NCI-H460 (cell line): ENCODE measurements at regions not wholly inside any gene's neighbourhood (a gene's known extent, or its start where the extent isn't known, plus 50 kb on each side); places are given as distances from the start of the nearest gene placed in this dataset.

Source experiments
- DNase-seq: peaks from one replicate; pipeline ENCODE4 v3.0.0-alpha.2; 2016; ENCODE audit warnings: low read depth; ENCODE audit errors: extremely low read depth

DNA sequence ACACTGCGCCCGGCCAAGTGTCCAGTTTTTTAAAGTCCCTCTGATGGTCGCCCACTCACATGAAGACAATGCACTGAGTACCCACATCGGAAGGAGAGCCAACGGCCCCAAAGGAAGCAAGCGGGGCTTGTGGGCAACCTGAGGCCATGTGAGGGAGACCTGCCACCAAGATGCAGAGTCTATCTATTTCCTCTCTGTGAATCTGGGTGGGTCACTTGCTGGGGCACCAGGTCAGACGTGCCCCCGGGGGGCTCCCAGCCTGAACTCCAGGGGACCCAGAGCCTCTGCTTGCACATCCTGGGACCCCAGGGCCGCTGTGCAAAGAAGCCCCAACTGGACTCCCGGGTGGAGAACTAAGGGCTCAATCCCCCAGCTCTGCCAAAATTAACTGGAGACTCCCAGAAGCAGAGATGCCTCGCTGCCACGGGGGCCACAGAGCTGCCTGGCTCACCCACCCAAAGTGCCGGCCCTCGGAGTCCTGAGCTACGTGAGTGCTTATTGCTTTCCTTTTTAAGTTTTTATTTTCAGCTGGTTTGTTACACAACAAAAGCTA, 106.4 kb downstream of the BRD1 start:
- DNase-seq = no peak

DNA sequence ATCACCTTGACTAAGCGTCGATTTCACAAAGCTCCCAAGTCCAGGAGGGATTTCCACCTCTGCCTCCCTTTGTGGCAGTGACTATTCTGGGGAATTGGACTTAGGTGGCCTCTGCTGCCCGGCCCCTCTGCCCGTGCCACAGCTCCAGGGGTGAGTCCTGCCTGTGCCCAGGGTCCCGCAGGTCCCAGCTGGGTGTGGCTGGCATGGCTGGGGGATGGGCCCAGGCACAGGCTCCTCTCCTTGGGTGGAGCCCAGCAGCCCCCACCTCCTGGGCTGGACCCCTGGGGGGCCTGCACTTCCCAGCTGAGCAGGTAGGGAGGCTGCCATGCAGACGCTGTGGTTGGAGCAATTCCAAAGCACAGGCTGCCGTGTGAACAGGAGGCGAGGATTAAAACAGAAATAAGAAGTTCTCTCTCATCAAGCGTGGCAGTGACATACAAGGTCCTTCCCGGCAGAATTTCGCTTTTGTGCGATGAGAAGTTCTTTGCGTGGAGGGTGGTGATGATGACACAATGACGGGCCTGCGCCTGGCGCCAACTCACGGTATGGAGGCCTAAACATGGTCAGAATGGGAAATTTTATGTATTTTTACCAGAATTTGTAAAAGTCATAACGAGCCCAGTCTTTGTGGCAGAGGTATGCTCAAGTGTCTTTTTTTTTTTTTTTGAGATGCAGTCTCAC, 107.3 kb downstream of the BRD1 start:
- no peak for DNase-seq

GRCh38 chr22:49719046-49719445, 108.6 kb downstream of the BRD1 start:
- DNase-seq = no peak

GRCh38 chr22:49718396-49718795, 109.3 kb downstream of the BRD1 start:
- no peak for DNase-seq

GRCh38 chr22:49717322-49717919, 110.3 kb downstream of the BRD1 start:
- no peak for DNase-seq

GRCh38 chr22:49716441-49716840, 111.2 kb downstream of the BRD1 start:
- DNase-seq = no peak

- no peak for DNase-seq
These were observed 112.2 kb downstream of the BRD1 start for GRCh38 chr22:49715450-49715849.

- no peak for DNase-seq
These were observed 114.7 kb downstream of the BRD1 start for GRCh38 chr22:49713003-49713402.

DNA sequence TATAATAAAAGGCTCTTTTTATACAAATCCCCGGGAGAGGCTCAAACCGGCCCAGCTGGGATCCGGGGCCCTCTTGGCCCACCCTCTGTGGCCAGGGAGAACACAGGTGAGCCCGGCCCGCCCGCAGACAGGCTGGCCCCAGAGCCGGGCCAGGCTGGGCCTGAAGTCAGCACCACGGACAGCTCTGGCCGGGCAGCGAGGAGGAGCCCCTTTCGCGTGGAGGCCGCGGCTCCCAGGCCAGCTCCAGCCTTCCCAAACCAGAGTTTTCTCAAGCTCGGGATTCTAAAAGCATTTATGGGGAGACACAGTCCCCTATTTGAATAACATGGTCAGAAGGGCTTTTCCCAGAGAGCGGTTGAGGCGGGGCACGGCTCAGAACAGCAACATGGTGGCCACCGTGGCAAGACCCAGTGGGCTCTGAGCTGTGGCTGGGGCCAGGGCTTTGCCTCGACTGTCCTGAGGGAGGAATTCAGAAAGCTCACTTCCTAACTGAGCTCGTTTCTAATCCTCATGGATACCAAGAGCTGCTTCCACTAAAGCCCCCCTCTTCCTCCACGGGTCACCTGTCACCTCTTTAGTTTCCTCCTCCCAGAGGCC, 115.4 kb downstream of the BRD1 start:
- peak; percentile 6 for DNase-seq

DNA sequence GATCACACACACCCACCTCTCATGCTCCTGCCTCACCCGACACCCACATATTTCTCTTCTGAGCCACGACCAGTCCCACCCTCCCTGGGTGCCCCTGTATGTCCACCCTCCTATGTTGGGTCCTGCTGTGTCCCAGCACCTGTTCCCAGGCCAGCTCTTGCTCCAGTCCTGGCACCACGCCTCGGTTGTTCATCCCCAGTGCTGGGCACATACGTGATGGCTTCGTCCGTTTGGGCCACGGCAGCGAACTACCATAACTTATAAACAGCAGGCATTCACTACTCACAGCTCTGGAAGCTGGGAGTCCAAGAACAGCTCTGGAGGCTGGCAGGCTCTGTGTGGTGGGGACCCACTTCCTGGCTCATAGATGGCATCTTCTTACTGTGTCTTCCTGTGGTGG, 116.9 kb downstream of the BRD1 start:
- DNase-seq = no peak

DNA sequence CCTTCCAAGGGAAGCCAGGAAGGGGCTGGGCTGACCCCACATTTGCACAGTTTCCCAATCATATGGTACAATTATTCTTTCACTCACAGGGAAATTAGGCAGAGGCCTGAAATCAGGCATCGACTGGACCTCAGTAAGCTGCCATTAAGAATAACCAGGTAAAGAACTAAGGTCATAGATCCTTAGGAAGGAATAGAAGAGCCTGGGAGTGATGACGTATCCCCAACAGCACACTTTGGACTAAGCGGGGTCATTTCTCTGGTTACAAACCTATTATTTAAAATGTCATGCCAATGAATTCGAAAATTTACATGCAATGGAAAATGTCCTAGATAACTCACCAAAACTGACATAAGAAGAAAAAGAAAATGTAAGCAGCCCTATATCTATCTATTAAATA, 118.2 kb downstream of the BRD1 start:
- no peak for DNase-seq

GRCh38 chr22:49705972-49706352, 121.7 kb downstream of the BRD1 start:
- no peak for DNase-seq

- DNase-seq = no peak
These were observed 122.3 kb downstream of the BRD1 start for GRCh38 chr22:49705216-49705971.

DNA sequence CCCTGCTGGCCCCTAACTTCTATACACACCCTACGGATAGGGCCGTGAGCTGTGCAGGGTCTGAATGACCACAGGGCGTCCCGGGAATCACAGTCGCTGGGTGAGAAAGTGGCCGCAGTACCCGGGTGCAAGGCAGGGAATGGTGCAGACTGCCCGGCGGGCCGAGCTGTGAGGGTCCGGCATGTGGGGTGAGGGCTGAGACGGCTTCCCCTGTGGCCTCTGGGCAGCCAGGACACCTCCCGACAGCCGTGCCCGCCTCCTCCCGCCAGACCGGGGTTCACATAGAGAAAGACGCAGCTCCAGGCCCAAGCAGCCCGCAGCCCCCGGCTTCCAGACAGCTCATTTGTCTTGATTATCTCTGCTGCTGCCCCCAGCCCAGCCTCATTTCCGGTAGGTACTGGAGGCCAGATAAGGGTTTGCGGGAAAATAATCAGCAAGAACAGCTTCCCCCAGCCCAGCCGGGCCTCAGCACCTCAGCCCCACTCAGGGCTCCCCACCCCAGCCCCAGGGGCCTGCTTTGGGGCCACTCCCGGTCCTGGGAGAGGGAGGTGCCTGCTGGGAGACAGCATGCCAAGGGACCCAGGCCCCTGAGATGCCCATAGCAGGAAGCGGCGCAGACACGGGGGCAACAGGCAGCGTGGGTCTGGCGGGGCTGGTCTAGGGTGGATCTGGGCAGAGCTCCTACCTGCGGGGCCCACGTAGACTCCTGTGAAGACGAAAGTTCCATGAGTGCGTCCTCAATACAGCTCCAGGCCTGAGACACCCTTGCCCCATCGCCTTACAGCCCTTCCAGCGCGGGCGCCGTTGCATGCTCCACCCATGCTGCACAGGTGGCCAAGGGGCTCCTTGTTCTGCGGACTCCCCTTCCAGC, 123.1 kb downstream of the BRD1 start:
- DNase-seq = no peak

- no peak for DNase-seq
These were observed 123.7 kb downstream of the BRD1 start for GRCh38 chr22:49703990-49704344.

DNA sequence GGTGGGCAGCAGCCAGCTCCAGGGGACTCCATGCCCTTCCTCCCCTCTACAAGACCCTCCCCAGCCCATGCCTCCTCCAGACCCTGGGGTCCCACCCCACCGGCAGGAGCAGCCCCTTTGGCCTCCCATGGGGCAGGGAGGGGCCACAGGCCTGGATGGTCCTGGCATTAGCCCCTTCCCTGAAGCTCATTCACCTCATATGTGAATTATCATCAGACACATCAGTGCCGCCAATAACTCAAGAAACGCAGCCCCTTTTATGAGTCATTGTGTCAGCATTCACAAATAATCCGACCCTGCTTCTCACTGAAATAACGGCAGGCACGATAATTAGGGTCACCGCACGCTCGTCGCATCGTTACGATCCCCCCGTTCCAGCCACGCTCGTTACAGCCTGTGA, 124.2 kb downstream of the BRD1 start:
- no peak for DNase-seq

GRCh38 chr22:49702068-49702397, 125.6 kb downstream of the BRD1 start:
- no peak for DNase-seq

DNA sequence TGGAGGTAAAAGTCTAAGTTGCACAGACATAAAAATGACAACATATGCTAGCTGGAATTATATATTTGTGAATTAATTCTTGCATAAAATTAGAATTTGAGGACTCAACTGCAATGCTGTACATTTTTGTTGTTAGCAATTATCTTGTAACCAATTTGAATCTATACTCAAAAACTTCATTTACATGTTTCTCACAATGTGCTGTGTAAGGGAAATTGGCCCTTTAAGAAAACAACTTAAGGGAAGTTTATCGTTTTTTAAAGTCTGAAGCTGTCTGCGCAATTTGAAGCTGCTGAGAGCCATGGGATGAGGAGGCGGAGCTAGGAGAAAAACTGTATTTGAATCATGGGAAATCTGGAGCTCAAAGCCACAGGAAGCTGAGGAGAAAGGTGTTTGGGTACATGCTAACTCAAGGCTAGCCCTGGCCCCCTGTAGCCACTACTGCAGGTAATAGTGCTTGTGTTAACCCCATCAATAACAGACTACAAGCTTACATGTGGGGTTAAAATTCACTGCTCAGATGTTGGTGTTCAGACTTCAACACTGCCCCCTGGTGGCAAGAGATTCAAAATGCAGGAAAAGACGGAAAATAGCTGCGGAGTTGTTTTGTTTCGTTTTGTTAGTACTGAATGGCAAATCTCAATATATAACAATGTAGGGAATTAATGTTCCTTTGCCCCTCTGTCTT, 126.1 kb downstream of the BRD1 start:
- DNase-seq = no peak

- DNase-seq = no peak
These were observed 127.7 kb downstream of the BRD1 start for GRCh38 chr22:49699928-49700498.

GRCh38 chr22:49699476-49699875, 128.2 kb downstream of the BRD1 start:
- no peak for DNase-seq
